NCI-H446 (cell line): ENCODE measurements at regions not wholly inside any gene's neighbourhood (a gene's known extent, or its start where the extent isn't known, plus 50 kb on each side); places are given as distances from the start of the nearest gene placed in this dataset.
A peak's percentile ranks its signal among the peaks of the same experiment; 100 is the strongest.

ENCODE experiments used
- DNase-seq, 2 experiments: peaks; one replicate each; lab custom pipeline; 2025; lab: John Stamatoyannopoulos, UW

DNA sequence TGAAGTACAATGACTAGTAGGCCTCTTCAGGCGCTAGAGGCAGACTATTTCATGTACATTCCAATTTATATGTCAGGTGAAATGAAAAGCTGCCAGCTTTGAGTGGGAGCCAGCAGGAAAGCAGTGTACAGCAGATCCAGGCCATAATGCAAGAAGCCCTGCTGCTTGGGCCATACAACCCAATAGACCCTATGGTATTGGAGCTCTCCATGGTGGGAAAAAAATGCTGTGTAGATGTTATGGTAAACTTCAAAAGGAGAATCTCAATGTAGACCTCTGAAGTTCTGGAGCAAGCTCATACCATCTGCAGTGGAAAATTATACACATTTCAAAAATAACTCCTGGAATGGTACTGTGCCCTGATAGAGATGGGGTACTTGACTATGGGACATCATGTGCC lies 71.5 kb upstream of the CD82 start:
- no peak for DNase-seq

- DNase-seq = no peak
Observed at GRCh38 chr11:44494785-44495184, 70.7 kb upstream of the CD82 start.

GRCh38 chr11:44496391-44496790 lies 69.1 kb upstream of the CD82 start:
- DNase-seq = no peak

DNA sequence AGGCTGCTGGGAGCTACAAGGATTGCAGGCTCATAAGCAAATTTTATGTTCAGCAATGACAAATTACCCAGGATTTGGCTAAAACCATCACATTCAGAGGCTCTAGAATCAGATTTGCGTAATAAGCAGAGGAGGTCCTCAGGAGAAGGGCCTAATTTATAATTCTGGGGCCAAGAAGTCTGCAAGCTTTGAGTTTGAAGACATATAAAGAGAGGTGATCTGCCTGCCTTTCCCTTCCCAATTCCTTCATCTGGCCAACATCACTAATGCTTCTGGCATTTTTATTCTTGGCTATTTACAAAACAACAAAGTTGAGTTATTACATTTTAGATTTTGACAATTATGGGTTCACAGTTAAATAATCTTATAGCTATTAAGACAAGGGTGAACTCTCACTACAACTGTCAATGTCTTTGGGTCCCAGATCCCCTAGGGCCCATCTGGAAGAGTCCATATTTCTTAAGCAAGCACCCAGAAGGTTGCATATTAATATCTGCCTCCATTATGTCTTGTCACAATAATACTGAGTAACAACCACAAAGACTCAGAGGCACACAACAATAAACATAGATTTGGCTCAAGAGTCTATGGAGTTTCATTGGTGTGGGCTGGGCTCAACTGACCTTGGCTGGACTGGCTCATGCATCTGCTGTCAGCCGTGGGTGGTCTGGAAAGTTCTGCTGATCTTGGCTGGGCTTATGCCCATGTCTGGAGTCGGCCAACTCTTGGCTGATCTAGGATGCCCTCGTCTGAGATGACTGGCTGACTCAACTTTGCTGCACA lies 67.2 kb upstream of the CD82 start:
- peak; percentile 53 to 68 for DNase-seq

DNA sequence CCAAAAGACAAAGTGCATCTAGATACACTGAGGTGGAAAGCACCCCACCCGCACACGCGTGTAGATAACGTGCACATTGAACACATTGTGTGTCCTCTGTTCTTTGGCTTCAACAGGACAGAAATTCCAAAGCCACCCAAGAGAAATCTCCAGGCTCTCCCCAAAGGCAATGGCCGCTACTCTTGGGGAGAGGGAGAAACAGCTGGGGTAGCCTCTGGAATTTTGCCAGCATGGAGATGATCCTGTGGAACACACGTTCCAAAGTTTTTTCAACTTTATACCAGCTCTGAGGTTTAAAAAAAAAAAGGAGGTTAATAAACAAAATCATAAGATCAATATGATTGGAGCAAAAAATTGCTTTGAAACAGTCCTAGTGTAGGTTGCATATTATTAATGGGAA lies 63.0 kb upstream of the CD82 start:
- DNase-seq = no peak

DNA sequence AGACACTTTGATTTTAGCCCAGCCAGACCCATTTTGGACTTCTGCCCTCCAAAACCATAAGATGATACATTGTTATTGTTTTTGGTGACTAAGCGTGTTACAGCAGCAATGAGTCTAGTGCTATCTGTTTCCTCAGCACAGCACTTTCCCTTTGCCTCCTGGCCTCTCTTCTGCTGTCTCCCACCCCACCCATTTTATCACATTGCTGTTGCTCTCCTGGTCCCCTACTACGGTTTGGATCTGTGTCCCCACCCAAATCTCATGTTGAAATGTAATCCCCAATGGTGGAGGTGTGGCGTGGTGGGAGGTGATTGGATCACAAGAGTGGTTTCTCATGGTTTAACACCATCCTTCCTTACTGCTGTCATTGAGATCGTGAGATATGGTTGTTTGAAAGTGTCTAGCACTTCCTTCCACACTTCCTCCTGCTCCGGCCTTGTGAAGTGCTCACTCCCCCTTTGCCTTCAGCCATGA lies 59.8 kb upstream of the CD82 start:
- DNase-seq = no peak

GRCh38 chr11:44506375-44507016 lies 59.0 kb upstream of the CD82 start:
- no peak for DNase-seq

- no peak for DNase-seq
Observed at GRCh38 chr11:44507491-44507890, 58.0 kb upstream of the CD82 start.

DNA sequence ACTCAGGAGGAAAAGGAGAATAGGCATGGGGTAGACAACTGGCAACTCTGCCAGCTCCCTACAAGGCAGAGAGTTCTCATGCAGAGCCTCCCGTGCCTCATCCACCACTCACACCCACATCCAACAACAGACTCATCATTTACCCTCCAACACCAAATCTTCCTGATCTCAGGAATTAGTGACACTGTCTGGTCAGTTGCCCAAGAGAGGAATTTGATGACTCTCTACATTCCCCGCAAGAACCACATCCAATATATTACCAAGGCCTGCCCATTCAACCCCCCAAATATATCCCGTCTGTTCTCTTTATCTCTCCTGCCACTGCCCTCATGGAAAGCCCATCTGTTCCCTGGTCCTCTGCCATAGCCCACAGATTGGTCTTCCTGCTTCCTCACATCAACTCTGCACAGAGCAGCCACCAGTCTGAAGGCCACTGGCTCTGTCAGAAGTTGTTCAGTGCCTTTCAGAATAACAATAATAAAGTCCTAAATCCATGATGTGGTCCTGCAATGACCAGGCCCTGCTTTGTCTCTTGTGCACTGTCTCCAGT lies 57.5 kb upstream of the CD82 start:
- DNase-seq = peak; percentile 79 to 85

GRCh38 chr11:44509296-44509695 lies 56.2 kb upstream of the CD82 start:
- no peak for DNase-seq

DNA sequence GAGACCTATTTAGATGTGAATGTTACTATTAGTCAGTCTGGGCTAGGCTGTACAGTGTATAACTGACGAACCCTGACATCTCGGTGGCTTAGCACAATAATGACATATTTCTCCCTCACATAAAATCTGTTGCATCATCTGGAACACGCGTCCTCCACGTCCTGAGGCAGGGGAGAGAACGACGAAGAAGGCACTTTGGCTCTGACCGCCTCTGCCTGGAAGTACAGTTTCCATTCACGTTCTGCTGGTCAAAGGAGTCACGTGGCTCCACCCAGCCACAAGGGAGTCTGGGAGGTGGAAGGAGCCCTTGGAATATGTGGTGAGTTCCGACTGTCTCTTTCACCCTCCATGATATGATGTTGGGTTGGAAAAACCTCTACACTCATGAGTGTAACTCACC lies 55.1 kb upstream of the CD82 start:
- DNase-seq = no peak

GRCh38 chr11:44512818-44513217 lies 52.6 kb upstream of the CD82 start:
- DNase-seq = no peak

GRCh38 chr11:44515048-44515447 lies 50.4 kb upstream of the CD82 start:
- DNase-seq = no peak
